Ovary (tissue), 3 donors: ENCODE measurements at regions not wholly inside any gene's neighbourhood (a gene's known extent, or its start where the extent isn't known, plus 50 kb on each side); places are given as distances from the start of the nearest gene placed in this dataset.
"Not testable (repeated sequence)": the region's sequence is repeated elsewhere in the genome, so short reads cannot be mapped to it uniquely, and the experiment has no call there.

Experiments used
- EP300 ChIP-seq: sonication (generic); formaldehyde crosslinking; IDR thresholded peaks from one replicate; pipeline ENCODE4 v1.6.1; 2017; ENCODE audit warnings: antibody characterized with exemption
- POLR2A ChIP-seq: fragments of 450-650 bp; IDR thresholded peaks from one replicate; pipeline ENCODE4 v1.6.1; 2017; ENCODE audit warnings: antibody characterized with exemption, mild to moderate bottlenecking, moderate library complexity
- TF ChIP-seq, protein P1 (sequence below), 3 donors: fragments of 450-650 bp in 2 of 3; fragments of 200-600 bp in 1 of 3; IDR thresholded peaks; one replicate each; pipeline versions ENCODE4 v1.5.1 to v1.8.0; 2016 to 2022; ENCODE audit warnings: antibody characterized with exemption in 3 of 3, mild to moderate bottlenecking in 1 of 3
- donor health status: DM: no; HTN: no; CAD: no.

DNA sequence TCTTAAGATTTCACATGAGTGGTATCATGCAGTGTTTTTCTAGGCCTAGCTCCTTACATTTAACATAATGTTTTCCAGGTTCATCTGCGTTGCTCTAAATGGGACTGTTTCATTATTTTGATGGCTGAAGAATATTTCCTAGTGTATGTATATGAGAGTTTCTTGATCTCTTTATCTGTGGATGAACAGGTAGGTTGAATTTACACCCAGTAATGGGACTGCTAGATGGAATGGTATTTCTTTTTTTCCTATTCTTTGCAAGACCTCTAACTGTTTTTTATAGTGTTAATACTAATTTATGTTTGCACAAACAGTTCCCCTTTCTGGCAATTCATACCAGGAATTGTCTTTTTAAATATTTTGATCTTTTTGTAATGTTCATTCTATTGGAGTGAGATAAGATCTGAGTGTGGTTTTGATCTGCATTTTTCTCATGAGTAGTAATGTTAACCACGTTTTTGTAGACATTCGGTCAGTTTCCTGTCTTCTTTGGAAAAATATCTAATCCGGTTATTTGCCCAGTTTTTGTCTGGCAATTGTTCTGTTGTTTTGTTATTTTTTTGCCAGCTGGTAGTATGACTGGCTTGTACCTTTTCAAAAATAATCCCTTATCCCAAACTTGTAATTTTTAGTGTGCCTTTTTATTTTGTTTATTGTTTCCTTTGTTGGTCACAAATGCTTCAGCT lies 157.1 kb downstream of the CCDC74A start:
- TF ChIP-seq, protein P1, sequence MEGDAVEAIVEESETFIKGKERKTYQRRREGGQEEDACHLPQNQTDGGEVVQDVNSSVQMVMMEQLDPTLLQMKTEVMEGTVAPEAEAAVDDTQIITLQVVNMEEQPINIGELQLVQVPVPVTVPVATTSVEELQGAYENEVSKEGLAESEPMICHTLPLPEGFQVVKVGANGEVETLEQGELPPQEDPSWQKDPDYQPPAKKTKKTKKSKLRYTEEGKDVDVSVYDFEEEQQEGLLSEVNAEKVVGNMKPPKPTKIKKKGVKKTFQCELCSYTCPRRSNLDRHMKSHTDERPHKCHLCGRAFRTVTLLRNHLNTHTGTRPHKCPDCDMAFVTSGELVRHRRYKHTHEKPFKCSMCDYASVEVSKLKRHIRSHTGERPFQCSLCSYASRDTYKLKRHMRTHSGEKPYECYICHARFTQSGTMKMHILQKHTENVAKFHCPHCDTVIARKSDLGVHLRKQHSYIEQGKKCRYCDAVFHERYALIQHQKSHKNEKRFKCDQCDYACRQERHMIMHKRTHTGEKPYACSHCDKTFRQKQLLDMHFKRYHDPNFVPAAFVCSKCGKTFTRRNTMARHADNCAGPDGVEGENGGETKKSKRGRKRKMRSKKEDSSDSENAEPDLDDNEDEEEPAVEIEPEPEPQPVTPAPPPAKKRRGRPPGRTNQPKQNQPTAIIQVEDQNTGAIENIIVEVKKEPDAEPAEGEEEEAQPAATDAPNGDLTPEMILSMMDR (IDR thresholded peaks at IDR 0.05), result not testable (repeated sequence)
- TF ChIP-seq POLR2A, EP300: not testable (repeated sequence)
